Mucosa of descending colon (tissue), 3 donors: ENCODE measurements at regions not wholly inside any gene's neighbourhood (a gene's known extent, or its start where the extent isn't known, plus 50 kb on each side); places are given as distances from the start of the nearest gene placed in this dataset.
A peak's percentile ranks its signal among the peaks of the same experiment; 100 is the strongest.

Experiments
- ATAC-seq: fragments of 200-7000 bp; cut with Tn5 transposase; one replicate; pipeline ENCODE4 v1.9.1; 2020; ENCODE audit warnings: mild to moderate bottlenecking, moderate library complexity
- DNase-seq, 3 donors: peaks; one replicate each; pipeline ENCODE4 v3.0.0-alpha.2; 2020
- H3K36me3 ChIP-seq: fragments of 200-600 bp; one replicate; pipeline ENCODE4 v1.8.0; 2021; ENCODE audit warnings: low read depth, mild to moderate bottlenecking
- H3K4me1 ChIP-seq: fragments of 200-600 bp; one replicate; pipeline ENCODE4 v1.8.0; 2021; ENCODE audit warnings: low read depth, mild to moderate bottlenecking
- H3K4me3 ChIP-seq: fragments of 200-600 bp; one replicate; pipeline ENCODE4 v1.8.0; 2021; ENCODE audit warnings: mild to moderate bottlenecking
- H3K9me3 ChIP-seq: fragments of 200-600 bp; one replicate; pipeline ENCODE4 v1.8.0; 2021; ENCODE audit warnings: mild to moderate bottlenecking
- intact Hi-C, 2 donors: fragments of 100-400 bp; cut with DNase I in 1 of 2; cut with micrococcal nuclease in 1 of 2; formaldehyde crosslinking; loops; one replicate each; pipeline versions ENCODE4 v1.11.0 to v1.11.1; 2022; cut with DNase I, micrococcal nuclease
- TF ChIP-seq, protein P1 (sequence below): fragments of 200-600 bp; IDR thresholded peaks from one replicate; pipeline ENCODE4 v1.8.0; 2022; ENCODE audit warnings: antibody characterized with exemption, mild to moderate bottlenecking
- donor health status: DM: no; HTN: no; CAD: no; lungs with moderate emphysema.
- donor health status: DM: no; HTN: no; CAD: no.
- donor health status: DM: no; HTN: yes; CAD: no.

- Histone ChIP-seq H3K36me3 (no peaks in the 10 kb centered on the region), H3K4me3 (no peak overlapping the region), H3K9me3 (no peaks in the 10 kb centered on the region), H3K4me1 (no peaks in the 10 kb centered on the region)
- TF ChIP-seq, protein P1, sequence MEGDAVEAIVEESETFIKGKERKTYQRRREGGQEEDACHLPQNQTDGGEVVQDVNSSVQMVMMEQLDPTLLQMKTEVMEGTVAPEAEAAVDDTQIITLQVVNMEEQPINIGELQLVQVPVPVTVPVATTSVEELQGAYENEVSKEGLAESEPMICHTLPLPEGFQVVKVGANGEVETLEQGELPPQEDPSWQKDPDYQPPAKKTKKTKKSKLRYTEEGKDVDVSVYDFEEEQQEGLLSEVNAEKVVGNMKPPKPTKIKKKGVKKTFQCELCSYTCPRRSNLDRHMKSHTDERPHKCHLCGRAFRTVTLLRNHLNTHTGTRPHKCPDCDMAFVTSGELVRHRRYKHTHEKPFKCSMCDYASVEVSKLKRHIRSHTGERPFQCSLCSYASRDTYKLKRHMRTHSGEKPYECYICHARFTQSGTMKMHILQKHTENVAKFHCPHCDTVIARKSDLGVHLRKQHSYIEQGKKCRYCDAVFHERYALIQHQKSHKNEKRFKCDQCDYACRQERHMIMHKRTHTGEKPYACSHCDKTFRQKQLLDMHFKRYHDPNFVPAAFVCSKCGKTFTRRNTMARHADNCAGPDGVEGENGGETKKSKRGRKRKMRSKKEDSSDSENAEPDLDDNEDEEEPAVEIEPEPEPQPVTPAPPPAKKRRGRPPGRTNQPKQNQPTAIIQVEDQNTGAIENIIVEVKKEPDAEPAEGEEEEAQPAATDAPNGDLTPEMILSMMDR: no peak
- intact Hi-C loops: no loop called here
- peak in 1 of 3 donors; percentile 36 for DNase-seq
- peak; percentile 44 for ATAC-seq
Measured at GRCh38 chr22:48270731-48271130, 1508.3 kb downstream of the TBC1D22A start.

GRCh38 chr22:48268771-48269552 lies 1506.5 kb downstream of the TBC1D22A start:
- peak; percentile 87 for ATAC-seq

DNA sequence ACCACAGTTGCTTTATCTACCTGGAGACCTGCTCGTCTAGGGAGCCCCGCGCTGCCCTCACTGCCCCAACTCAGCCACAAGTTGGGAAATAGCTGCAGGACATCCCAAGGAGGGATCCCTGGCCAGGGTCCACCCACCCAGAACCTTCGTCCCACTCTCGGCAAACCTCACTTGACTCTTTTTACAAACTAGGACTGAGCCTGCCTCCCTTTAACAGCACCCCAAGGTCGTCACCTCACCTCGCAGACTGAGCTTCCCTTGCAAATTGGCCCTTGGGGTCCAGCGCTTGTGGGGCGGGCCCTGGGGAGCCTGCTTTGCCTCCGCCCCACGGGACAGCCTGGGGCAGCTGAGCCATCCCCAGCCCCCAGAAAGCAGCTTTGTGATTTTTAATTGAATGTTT lies 1505.8 kb downstream of the TBC1D22A start:
- TF ChIP-seq, protein P1: no peak
- no peak for DNase-seq
- Histone ChIP-seq H3K4me1 (peaks cover 4% of the 10 kb centered on the region), H3K4me3 (no peak overlapping the region), H3K36me3 (no peaks in the 10 kb centered on the region), H3K9me3 (no peaks in the 10 kb centered on the region)
- ATAC-seq: no peak
- intact Hi-C loops: no loop called here

More at GRCh38 chr22:48268771-48269552, 1506.5 kb downstream of the TBC1D22A start:
- no peaks in the 10 kb centered on the region for H3K9me3 ChIP-seq
- H3K4me1 ChIP-seq: peaks cover 1% of the 10 kb centered on the region
- DNase-seq: peak in 1 of 3 donors; percentile 55
- H3K4me3 ChIP-seq: no peak overlapping the region
- TF ChIP-seq, protein P1: no peak
- no peaks in the 10 kb centered on the region for H3K36me3 ChIP-seq
- intact Hi-C loops: no loop called here

GRCh38 chr22:48267681-48268080 lies 1505.2 kb downstream of the TBC1D22A start:
- H3K36me3 ChIP-seq: no peaks in the 10 kb centered on the region
- intact Hi-C loops: no loop called here
- ATAC-seq (no peak), DNase-seq (no peak)
- H3K9me3 ChIP-seq: no peaks in the 10 kb centered on the region
- TF ChIP-seq, protein P1: no peak
- H3K4me1 ChIP-seq: peaks cover 4% of the 10 kb centered on the region
- no peak overlapping the region for H3K4me3 ChIP-seq

- Histone ChIP-seq H3K9me3 (no peaks in the 10 kb centered on the region), H3K36me3 (no peaks in the 10 kb centered on the region), H3K4me1 (peaks cover 4% of the 10 kb centered on the region), H3K4me3 (no peak overlapping the region)
- ATAC-seq (no peak), DNase-seq (no peak)
- TF ChIP-seq, protein P1: no peak
- intact Hi-C loops: no loop called here
Measured at GRCh38 chr22:48265000-48265625, 1502.7 kb downstream of the TBC1D22A start.
